ENCODE measurements at regions not wholly inside any gene's neighbourhood (a gene's known extent, or its start where the extent isn't known, plus 50 kb on each side); places are given as distances from the start of the nearest gene placed in this dataset.

DNA sequence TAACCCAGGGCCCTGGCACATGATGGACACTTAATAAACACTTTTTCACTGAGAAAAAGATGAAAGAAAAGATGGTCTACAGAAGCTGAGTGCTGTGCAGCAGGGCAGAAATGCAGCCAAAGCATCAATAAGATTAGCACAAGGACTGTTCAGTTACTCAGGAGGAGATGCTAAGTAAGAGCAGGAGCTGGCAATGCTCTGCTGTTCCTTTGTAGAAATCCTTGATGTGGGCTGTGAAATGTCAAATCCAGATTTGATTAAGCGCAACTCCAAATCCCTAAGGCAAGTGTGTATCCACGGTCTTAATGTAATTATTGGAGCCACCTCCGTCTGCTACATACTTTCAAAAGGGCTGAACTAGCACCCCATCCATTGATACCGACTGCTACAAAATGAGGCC, 151.8 kb upstream of the BTG1 start:
- no peak for DNase-seq

GRCh38 chr12:92295523-92295922, 149.9 kb upstream of the BTG1 start:
- no peak for DNase-seq

DNA sequence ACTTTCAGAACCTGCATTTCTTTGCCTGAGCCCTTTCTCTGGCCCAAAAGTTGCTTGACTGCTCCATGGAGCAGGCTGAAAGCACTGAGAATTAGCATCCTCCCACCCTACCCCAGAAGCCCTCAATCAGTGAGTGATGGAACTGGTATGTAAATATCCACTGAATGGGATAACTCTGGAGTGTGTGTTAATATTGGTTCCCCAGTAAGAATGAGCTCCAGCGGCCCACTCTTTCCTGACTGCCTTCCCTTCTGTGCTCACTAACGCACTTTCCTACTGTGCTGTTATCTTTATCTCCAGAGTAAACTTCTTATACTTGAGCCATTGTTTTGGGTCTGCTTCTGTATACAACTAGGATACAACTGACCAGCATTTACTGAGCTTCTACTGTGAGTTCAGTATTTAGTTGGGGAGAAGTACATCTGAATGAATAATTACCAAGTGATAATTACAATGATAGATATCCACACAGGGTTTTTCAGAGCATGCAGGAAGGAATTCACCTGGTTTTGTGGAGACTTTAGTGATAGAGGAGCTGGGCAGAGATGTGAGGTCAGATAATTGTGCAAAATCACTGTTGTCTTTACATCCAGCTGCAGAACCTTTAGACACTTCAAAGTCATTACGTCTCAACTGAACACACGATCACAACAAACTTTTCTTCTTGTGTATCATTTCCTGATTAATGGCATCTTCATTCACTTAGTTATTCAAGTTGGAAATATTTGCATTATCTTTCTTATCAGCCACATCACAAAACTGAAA, 149.2 kb upstream of the BTG1 start:
- DNase-seq: no peak

- no peak for DNase-seq
Observed at GRCh38 chr12:92292016-92292415, 146.4 kb upstream of the BTG1 start.

GRCh38 chr12:92290886-92291285, 145.2 kb upstream of the BTG1 start:
- no peak for DNase-seq

- no peak for DNase-seq
Observed at GRCh38 chr12:92290350-92290695, 144.7 kb upstream of the BTG1 start.

DNA sequence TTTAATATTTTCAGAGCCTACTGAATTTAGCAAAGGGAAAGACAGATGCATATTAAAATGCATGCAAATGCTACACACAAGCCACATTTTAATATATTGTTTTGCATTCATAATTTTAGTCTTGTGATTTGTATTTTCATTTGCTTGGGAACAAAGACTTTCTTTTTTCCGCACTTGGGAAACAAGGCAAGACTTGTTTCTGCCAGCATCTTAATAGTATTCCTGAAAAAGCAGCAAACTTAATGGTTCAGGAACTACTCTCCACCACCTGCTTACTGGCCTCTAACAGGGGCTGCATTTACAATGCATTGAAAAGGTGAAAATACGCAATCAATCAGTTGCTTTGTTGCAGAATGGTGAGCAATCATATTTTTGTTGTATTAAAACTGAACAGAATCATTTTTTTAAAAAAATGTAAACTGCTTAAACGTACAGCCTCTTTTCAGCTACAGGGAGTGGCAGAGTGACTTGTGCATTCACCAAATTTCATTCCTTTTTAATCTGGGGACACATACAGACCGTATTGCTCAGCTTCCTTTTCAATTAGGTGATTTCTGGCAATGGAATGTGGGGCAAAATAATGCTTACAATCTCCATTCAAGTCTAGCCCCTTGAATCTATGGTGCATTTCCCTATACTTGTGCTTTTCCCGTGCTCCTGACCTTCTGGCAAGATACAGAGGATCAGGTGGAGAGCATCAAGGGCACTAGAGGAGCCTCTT, 144.1 kb upstream of the BTG1 start:
- no peak for DNase-seq

- DNase-seq: no peak
Observed at GRCh38 chr12:92288561-92288960, 142.9 kb upstream of the BTG1 start.

GRCh38 chr12:92278378-92278828, 132.8 kb upstream of the BTG1 start:
- no peak for DNase-seq

DNA sequence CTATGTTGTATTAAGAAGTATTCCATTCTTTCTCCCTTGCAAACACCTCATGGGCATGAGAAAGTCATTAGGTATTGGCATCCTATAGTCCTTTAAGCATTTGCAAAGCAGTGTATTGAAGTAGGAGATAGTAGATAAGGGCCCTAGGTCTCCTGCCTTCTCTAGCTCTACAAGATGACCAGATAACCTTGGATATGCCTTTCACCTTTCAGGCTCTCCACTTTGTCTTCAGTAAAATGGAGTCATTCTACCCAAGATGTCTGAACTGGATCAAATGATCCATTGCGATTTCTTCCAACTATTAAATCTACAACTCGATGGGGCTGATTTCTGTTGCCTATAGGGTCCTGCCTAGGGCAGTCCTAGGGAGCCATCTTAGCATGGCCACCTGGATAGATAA, 132.1 kb upstream of the BTG1 start:
- no peak for DNase-seq

DNA sequence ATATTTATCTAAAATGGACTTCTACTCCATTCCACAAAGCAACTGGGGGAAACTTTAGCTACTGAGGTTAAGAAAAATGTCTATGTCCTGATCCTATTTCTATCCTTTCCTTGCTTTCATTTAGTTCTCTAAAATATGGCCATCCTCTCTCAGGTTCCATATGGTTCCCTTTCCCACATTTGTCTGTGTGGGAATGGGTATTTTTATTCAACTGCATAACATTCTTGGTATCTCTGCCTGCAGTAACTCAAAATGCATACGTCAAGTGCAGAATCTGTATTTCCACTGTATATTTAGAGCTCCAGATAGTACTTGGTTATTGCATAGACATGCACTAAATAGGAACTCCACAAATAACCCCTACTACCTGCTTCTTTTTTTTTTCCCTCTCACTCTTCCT, 130.6 kb upstream of the BTG1 start:
- DNase-seq: no peak

- no peak for DNase-seq
Observed at GRCh38 chr12:92275443-92276154, 130.0 kb upstream of the BTG1 start.

GRCh38 chr12:92273076-92273475, 127.4 kb upstream of the BTG1 start:
- no peak for DNase-seq

GRCh38 chr12:92272061-92272964, 126.7 kb upstream of the BTG1 start:
- no peak for DNase-seq

DNA sequence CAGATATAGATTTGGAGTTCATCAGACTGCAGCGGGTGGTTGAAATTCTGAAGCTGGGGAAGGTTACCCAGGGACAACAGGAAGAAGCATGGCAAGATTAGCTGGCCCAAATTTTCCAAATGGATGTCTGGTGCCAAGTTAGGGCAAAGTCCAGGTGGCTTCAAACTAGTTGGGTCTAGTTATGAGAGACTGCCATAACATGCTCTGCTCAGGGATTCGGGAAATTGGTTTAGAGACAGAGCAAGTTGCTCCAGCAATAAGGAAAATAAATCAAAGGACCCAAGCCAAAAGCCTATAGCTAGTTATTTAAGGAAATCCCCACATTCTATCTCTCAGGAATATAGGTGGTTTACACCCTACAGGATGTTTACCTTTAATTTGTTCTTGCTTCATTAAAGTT, 125.7 kb upstream of the BTG1 start:
- DNase-seq: no peak

DNA sequence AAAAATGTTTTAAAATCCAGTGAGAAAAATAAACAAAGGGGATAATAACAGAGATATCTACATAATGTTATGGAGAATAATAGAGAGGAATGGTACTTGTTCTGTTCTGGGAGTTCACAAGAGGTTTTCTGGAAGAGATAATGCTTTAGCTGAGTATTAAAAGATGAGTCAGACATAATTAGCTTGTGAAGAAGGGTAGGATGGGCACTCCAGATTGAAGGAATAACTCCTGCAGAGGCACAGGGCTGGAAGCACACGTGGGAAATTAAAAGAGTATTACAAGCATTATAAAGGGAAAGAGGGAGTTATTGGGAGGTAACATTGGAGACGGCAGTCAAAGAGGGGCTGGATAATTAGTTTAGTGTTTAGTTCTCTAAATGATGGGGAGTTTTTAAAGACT, 124.9 kb upstream of the BTG1 start:
- no peak for DNase-seq

DNA sequence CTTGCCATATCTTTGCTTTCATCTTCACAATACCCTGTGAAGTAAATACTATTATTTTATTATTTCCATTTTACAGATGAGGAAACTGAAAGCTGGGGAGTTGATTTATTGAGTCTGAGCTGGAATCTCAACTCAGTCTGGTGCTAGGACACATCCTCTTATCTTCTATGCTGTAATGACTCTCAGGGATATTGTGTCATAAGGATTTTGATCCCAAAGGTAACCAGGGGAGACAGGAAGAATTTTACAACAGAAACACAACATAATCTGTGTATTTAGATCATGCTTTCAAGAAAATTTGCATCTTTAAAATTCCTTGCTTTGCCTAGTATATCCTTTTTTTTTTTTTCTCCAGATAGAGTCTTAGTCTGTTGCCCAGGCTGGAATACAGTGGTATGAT, 123.3 kb upstream of the BTG1 start:
- DNase-seq: no peak

DNA sequence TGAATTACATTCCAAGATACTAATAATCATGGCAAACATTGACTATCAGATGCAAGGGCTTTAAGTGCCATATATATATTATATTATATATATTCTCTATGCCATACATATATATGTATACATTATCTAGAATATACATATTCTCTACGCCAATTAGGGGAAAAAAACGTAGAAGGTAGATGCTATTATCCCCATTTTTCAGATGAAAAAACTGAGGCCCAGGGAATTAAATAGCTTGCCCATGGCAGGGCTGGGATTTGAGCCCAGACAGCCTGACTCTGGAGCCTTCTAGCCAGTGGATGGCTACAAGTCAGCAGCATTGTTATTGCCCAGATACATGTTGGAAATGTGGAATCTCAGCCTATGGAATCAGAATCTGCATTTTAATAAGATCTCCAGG, 116.0 kb upstream of the BTG1 start:
- no peak for DNase-seq

GRCh38 chr12:92261071-92261470, 115.4 kb upstream of the BTG1 start:
- DNase-seq: no peak

- no peak for DNase-seq
Observed at GRCh38 chr12:92259696-92260251, 114.1 kb upstream of the BTG1 start.

- DNase-seq: no peak
Observed at GRCh38 chr12:92259291-92259690, 113.6 kb upstream of the BTG1 start.

GRCh38 chr12:92257261-92257660, 111.6 kb upstream of the BTG1 start:
- DNase-seq: no peak

DNA sequence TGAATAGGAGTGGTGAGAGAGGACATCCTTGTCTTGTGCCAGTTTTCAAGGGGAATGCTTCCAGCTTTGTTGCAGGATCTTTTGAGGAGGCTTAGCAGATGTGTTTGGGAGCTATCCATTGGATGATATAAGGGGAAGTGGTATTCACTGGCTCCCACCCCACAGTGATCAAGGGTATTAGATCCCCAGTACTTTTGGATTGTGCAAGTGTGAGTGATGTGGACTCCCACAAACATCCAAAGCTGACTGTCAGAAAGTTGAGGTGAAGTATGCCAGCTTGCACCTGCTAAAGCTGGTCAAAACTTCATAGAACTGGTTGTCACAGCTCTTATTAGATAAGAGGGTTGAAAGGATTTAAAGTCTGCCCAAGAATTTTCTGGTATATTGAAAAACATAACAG, 110.1 kb upstream of the BTG1 start:
- no peak for DNase-seq
